ENCODE measurements at regions not wholly inside any gene's neighbourhood (a gene's known extent, or its start where the extent isn't known, plus 50 kb on each side); places are given as distances from the start of the nearest gene placed in this dataset.

DNA sequence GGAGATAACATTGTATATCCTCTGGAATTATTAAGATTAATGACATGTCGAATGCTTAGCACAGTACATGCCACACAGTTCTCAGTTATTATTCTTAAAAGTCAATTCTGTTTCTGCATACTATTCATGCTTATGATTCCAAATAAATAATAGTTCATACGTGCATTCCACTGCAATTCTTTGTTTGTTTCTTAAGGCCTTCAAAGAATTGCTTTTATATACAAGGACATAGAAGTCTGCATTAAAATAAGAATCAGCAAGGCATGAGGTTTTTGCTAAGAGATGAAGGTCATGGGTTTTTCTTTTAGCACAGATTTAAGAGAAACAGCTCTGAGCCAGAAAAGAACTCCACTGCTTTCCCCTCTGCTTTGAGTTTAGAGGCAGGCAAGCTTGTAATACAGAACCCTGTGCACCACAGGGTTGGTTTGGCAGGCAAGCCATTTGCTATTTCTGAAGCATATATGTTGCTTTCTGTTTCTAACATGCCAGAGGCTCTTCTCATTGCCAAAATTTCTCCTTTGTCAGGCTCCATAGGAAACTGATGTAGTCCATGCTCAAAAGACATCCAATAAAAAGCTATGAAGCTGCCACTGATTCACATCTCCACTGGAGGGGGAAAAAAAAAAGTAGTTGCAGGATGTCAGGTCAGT lies 420.6 kb upstream of the TYRP1 start:
- TF ChIP-seq, protein P1, sequence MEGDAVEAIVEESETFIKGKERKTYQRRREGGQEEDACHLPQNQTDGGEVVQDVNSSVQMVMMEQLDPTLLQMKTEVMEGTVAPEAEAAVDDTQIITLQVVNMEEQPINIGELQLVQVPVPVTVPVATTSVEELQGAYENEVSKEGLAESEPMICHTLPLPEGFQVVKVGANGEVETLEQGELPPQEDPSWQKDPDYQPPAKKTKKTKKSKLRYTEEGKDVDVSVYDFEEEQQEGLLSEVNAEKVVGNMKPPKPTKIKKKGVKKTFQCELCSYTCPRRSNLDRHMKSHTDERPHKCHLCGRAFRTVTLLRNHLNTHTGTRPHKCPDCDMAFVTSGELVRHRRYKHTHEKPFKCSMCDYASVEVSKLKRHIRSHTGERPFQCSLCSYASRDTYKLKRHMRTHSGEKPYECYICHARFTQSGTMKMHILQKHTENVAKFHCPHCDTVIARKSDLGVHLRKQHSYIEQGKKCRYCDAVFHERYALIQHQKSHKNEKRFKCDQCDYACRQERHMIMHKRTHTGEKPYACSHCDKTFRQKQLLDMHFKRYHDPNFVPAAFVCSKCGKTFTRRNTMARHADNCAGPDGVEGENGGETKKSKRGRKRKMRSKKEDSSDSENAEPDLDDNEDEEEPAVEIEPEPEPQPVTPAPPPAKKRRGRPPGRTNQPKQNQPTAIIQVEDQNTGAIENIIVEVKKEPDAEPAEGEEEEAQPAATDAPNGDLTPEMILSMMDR (IDR thresholded peaks at IDR 0.05 in 4 of 5, conservative IDR thresholded peaks at IDR 0.05 in 1 of 5), result no peak
- no peak for TF ChIP-seq POLR2A (IDR thresholded peaks at IDR 0.05)
